ENCODE measurements at regions not wholly inside any gene's neighbourhood (a gene's known extent, or its start where the extent isn't known, plus 50 kb on each side); places are given as distances from the start of the nearest gene placed in this dataset.
A peak's percentile ranks its signal among the peaks of the same experiment; 100 is the strongest.

DNA sequence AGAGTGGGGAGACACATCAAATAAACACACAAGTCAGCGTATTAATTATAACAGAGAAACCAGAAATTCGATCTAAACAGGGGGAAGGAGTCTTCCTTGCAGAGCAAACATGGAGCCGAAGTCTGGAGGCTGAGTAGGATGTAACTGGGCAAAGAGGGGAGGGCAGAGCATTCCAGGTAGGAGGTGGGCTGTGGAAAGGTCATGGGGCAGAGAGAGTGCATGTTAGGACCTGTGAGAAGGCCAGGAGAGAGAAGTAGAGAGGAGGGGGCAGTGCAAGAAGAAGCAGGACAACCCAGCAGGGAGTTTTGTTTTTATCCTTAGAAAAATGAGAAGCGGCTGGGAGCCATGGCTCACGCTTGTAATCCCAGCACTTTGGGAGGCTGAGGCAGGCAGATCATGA lies 130.8 kb upstream of the GPR26 start:
- TF ChIP-seq, protein P1, sequence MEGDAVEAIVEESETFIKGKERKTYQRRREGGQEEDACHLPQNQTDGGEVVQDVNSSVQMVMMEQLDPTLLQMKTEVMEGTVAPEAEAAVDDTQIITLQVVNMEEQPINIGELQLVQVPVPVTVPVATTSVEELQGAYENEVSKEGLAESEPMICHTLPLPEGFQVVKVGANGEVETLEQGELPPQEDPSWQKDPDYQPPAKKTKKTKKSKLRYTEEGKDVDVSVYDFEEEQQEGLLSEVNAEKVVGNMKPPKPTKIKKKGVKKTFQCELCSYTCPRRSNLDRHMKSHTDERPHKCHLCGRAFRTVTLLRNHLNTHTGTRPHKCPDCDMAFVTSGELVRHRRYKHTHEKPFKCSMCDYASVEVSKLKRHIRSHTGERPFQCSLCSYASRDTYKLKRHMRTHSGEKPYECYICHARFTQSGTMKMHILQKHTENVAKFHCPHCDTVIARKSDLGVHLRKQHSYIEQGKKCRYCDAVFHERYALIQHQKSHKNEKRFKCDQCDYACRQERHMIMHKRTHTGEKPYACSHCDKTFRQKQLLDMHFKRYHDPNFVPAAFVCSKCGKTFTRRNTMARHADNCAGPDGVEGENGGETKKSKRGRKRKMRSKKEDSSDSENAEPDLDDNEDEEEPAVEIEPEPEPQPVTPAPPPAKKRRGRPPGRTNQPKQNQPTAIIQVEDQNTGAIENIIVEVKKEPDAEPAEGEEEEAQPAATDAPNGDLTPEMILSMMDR (IDR thresholded peaks at IDR 0.05; ENCODE audit: unreplicated experiment), result no peak
- Mint-ChIP-seq H3K27ac (no peak overlapping the region), H3K9me3 (ENCODE audit: low read depth) (peaks cover 12% of the 10 kb centered on the region), H3K36me3 (ENCODE audit: insufficient read depth) (no peaks in the 10 kb centered on the region), H3K4me1 (ENCODE audit: low read depth) (no peaks in the 10 kb centered on the region), H3K4me3 (ENCODE audit: low read depth) (no peak overlapping the region), H3K27me3 (peaks cover 9% of the 10 kb centered on the region)
- DNase-seq (ENCODE audit: low spot score, unreplicated experiment), result no peak

DNA sequence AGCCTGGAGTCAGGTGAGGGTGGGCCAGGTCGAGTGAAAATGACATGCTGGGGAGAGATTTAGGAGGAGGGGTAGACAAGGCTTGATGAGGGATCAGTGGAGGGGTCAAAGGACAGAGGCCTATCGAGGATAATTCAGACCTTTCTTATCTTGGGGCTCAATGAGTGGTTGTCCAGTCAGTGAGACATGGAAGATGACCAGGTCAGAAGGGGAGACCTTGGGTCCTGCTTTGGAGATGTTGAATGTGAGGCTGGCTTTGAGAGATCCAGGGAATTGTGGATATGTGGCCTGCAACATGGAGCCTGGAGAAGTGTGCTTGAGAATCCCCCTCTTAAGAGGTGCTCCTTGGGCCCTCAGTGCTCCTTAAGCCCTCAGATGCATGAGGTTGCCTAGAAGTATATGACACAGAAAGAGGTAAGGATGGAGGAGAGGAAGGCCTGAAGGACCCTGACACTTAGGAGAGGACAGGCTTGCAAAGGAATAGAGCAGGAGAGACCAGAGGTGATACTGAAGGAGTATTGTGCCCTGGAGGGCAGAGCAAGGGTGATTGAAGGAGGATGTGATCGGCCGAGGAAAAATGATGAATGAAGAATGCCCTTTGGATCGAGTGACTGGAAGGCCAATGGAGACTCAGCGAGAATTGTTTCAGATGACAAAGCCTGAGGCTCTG lies 129.8 kb upstream of the GPR26 start:
- no peaks in the 10 kb centered on the region for H3K4me1 Mint-ChIP-seq (ENCODE audit: low read depth)
- H3K27me3 Mint-ChIP-seq, result peaks cover 9% of the 10 kb centered on the region
- no peak overlapping the region for H3K4me3 Mint-ChIP-seq (ENCODE audit: low read depth)
- TF ChIP-seq, protein P1 (IDR thresholded peaks at IDR 0.05; ENCODE audit: unreplicated experiment), result no peak
- no peaks in the 10 kb centered on the region for H3K36me3 Mint-ChIP-seq (ENCODE audit: insufficient read depth)
- DNase-seq (ENCODE audit: low spot score, unreplicated experiment), result no peak
- H3K27ac Mint-ChIP-seq, result no peak overlapping the region
- peaks cover 12% of the 10 kb centered on the region for H3K9me3 Mint-ChIP-seq (ENCODE audit: low read depth)

DNA sequence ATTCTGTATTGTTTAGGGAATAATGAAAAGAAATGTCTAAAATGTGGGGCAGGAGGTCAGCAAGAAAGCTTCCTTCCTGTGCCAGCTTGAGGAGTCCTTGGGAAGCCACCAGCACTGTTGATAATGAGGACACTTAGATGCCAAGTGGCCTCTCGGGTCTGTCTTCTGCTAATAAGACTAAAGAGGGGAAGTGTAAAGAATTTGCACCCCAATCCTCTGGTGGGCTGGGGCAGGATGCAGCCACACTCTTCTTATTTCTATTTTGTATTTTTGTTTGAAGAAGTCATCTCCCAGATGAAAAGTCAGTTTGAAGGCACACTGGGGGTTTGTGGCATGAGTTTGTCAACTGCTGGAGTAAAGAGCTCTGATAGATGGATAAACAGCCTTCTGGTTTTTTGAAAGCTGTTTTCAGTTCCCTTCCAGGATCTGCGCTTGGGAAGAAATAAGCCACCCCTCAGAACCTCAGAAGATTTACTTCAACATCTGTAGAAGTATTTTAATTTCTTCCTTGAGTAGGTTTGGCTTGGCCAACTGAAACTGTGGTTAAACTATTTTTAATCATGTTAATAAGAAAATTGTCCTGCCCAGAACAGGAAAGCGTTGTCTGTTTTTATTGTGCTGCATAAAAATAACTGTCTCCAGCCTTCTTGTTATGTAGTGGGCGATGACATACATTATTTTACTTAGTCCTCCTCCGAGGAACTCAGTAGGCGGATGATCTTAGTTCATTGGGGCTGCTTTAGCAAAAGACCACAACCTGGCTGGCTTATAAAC lies 128.8 kb upstream of the GPR26 start:
- DNase-seq (ENCODE audit: low spot score, unreplicated experiment), result no peak
- peaks cover 5% of the 10 kb centered on the region for H3K9me3 Mint-ChIP-seq (ENCODE audit: low read depth)
- H3K4me1 Mint-ChIP-seq (ENCODE audit: low read depth), result no peaks in the 10 kb centered on the region
- TF ChIP-seq, protein P1 (IDR thresholded peaks at IDR 0.05; ENCODE audit: unreplicated experiment), result no peak
- no peaks in the 10 kb centered on the region for H3K36me3 Mint-ChIP-seq (ENCODE audit: insufficient read depth)
- H3K4me3 Mint-ChIP-seq (ENCODE audit: low read depth), result no peak overlapping the region
- peaks cover 9% of the 10 kb centered on the region for H3K27me3 Mint-ChIP-seq
- H3K27ac Mint-ChIP-seq, result no peak overlapping the region

DNA sequence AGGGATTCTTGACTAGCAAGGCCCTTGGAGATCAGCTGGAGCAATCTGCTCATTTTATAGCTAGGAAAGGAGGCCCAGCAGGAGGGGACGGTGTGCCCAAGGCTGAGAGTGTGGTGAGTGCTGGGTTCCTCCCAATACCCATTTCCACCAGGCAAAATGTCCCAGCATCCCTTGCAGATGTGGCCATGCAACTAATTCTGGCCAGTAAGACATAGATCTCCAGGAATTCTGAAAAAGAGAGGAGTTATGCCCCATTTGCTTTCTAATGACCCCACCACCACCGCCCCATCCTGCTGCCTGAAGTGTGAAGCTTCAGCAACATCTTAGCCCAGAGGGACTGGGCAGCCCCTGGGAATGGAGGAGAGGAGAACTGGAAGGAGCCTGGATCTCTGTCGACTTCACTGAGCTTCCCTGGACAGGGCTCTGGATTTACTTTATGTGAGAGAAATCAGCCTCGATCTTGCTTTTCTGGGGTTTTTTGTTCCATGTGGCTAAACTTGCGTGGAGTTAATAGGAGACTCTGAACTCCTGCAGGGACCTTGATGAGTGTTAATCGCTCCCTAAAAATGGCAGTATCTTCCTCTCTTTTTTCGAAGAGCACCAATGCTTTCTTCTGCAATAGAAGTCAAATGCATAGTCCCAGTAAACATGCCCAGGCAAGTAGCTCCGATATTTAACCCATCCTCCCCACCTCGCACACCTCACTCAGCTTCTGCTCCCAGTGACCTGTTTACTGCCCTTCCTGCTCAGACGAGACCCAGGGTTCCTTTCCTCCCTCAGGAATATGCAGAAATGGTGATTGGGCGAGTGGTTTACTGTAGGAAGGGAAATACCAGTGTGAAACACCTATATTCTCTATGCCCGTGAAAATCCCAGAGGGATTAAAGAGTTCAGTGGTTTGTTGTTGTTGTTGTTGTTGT lies 127.5 kb upstream of the GPR26 start:
- no peaks in the 10 kb centered on the region for H3K9me3 Mint-ChIP-seq (ENCODE audit: low read depth)
- peak overlapping the region; percentile 36 for H3K27ac Mint-ChIP-seq
- no peak overlapping the region for H3K4me3 Mint-ChIP-seq (ENCODE audit: low read depth)
- H3K36me3 Mint-ChIP-seq (ENCODE audit: insufficient read depth), result no peaks in the 10 kb centered on the region
- DNase-seq (ENCODE audit: low spot score, unreplicated experiment), result no peak
- no peaks in the 10 kb centered on the region for H3K4me1 Mint-ChIP-seq (ENCODE audit: low read depth)
- peaks cover 9% of the 10 kb centered on the region for H3K27me3 Mint-ChIP-seq
- TF ChIP-seq, protein P1 (IDR thresholded peaks at IDR 0.05; ENCODE audit: unreplicated experiment), result no peak

DNA sequence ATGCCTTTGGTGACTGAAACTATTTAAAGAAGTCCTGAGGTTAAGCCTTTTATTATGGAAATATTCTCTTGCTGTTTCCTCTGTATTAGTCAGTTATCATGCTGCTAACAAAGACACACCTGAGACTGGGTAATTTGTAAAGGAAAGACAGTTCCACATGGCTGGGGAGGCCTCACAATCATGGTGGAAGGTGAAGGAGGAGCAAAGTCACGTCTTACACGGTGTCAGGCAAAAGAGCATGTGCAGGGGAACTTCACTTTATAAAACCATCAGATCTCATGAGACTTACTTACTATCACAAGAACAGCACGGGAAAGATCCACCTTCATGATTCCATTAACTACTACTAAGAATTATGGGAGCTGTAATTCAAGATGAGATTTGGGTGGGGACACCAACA lies 121.2 kb upstream of the GPR26 start:
- DNase-seq (ENCODE audit: low spot score, unreplicated experiment), result no peak
- no peaks in the 10 kb centered on the region for H3K36me3 Mint-ChIP-seq (ENCODE audit: insufficient read depth)

More for the DNA sequence above, 121.2 kb upstream of the GPR26 start:
- H3K4me1 Mint-ChIP-seq (ENCODE audit: low read depth), result peaks cover 6% of the 10 kb centered on the region
- no peak overlapping the region for H3K27ac Mint-ChIP-seq
- no peaks in the 10 kb centered on the region for H3K9me3 Mint-ChIP-seq (ENCODE audit: low read depth)
- TF ChIP-seq, protein P1 (IDR thresholded peaks at IDR 0.05; ENCODE audit: unreplicated experiment), result no peak
- peaks cover 23% of the 10 kb centered on the region for H3K27me3 Mint-ChIP-seq
- no peak overlapping the region for H3K4me3 Mint-ChIP-seq (ENCODE audit: low read depth)

Measured in progenitor cell of endocrine pancreas (in vitro differentiated cells).